Activated effector memory CD4-positive, alpha-beta T cell treated with anti-CD3 and anti-CD28 coated beads, Interleukin-2, amount 50 U/mL, for 16 hours (primary cell): ENCODE measurements at regions not wholly inside any gene's neighbourhood (a gene's known extent, or its start where the extent isn't known, plus 50 kb on each side); places are given as distances from the start of the nearest gene placed in this dataset.
"Not testable (repeated sequence)": the region's sequence is repeated elsewhere in the genome, so short reads cannot be mapped to it uniquely, and the experiment has no call there.

Experiments used
- DNase-seq: peaks from one replicate; pipeline ENCODE4 v3.0.0-alpha.2; 2020

- no peak for DNase-seq
These were observed 200.2 kb downstream of the PHLDA1 start for GRCh38 chr12:75831402-75831801.

DNA sequence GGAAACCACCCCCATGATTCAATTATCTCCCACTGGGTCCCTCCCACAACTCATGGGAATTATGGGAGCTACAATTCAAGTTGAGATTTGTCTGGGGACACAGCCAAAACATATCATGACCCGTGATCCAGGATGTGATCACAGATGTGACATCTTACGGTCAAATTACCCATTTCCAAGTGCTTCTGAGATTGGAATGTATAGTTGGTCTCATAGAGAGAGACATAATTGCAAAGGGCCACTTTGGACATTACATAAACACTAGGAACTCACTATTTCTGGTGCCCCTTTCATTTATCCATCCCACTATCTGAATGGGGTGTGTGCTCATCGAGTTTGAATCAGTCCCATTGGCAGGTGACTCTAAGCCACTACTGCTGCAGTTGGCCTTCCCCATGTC lies 204.5 kb downstream of the PHLDA1 start:
- no peak for DNase-seq

GRCh38 chr12:75825686-75826085 lies 205.9 kb downstream of the PHLDA1 start:
- DNase-seq, result no peak

DNA sequence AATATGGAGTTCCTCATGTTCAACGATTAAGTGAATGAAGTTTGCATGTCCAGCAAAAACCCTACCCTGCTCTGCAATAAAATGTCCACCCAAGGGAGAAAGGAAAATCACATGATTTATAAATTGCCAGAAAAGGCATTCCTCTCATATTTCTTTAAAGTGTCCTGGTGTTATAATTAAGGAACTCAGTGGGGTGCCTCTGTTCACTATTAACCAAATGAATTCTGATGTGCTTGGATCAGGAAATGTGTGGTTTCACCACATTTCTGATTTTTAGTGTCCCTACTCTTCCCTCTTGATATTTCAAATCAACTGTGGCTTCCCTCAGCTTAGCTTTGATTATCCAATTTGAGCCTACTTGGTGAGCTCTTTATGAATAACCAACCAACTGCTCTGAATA lies 208.1 kb downstream of the PHLDA1 start:
- no peak for DNase-seq

GRCh38 chr12:75822416-75822815 lies 209.2 kb downstream of the PHLDA1 start:
- DNase-seq, result no peak

GRCh38 chr12:75820848-75821578 lies 210.6 kb downstream of the PHLDA1 start:
- no peak for DNase-seq

DNA sequence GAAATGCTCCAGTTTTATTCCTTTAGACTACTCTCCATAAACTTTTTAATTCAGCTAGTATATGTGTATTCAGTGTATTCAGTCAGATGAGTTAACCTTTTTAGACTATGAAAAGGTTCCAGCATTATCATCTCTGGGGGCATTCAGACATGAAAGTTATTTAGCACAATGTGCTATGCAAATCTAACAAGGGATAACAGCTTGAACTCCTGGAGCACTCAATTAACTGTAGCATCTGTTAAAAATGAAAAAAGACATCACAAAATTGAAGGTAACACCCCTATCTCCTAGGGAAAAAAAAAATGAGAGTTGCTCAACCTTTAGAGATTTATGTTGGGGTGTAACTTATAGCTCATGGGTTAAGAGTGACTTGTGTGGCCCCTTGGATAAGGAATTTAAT lies 211.5 kb downstream of the PHLDA1 start:
- DNase-seq, result no peak

- no peak for DNase-seq
These were observed 212.1 kb downstream of the PHLDA1 start for GRCh38 chr12:75819512-75819911.

- DNase-seq, result no peak
These were observed 212.7 kb downstream of the PHLDA1 start for GRCh38 chr12:75818863-75819262.

DNA sequence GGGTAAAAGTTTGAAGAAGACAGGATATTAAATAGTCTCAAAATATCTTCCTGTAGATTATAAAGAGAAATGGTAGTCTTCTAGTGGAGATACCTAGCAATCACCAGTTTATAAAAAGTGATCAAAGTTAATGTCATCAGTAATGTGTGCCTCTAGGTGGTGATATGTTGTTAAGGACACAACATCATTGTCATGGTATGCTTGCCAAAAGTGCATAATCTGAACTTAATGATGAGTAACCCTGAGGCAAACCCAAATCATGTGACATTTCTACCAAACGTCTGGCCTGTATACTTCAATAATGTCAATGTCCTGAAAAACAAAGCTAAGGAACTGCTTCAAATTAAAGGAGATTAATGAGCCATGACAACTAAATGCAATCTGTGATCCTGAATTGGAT lies 214.7 kb downstream of the PHLDA1 start:
- no peak for DNase-seq

DNA sequence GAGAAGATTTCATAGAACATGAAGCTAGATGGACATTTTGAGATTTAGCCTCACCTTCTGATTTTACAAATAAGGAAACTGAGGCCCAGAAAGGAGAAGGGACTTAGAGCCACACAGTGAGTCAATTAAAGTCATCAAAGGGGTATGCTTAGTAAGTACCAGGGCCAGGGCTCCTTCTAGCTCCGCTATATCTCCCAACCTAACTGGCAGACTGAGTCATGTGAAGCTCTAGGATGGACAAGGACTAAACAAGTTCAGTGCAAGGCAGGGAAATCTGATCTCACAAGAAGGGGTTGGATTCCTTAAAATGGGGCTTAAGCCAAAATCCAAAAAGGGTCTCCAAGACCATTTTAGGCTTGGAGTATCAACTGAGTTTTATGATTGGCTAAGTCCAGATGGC lies 215.8 kb downstream of the PHLDA1 start:
- no peak for DNase-seq

DNA sequence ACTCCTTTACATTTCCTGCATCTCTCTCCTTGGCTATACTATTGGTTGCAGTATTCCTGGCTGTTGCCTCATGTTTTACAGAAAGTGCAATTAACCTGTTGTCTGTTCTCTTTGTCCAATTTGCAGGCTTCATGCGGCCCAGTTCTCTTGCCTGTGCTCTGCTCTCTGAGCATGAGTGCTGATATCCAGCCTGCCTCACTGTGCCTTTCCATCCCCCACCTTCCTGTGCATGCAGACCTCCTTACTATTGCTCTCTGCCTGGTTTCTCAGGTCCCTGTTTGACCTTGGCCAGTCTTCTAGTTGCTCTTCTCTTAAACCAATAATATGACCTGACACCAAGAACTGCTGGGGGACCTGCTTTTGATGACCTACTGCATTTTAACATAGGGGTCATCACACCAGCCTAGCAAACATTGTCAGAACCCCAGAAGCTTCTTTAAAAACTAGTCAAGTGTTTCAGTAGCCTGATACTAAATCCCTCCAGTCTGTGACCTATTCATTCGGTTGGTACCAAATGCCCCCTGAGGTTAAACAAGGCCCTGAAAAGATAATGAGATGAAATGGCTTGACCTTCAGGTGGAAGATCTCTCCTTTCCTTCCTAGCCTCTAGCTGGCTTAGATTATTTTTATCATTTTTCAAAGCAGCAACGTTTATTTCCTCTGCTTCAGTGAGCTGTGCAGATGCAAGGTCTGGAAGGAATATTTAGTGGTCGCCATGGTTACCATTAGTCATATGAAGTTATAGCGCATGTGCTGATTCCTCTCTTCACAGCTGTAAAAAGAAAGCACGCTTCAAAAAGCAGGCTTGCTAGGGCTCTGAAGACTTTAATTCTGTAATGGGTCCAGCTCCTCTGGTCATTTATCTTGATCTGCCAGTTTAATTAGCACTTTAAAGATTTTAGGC lies 216.5 kb downstream of the PHLDA1 start:
- no peak for DNase-seq

DNA sequence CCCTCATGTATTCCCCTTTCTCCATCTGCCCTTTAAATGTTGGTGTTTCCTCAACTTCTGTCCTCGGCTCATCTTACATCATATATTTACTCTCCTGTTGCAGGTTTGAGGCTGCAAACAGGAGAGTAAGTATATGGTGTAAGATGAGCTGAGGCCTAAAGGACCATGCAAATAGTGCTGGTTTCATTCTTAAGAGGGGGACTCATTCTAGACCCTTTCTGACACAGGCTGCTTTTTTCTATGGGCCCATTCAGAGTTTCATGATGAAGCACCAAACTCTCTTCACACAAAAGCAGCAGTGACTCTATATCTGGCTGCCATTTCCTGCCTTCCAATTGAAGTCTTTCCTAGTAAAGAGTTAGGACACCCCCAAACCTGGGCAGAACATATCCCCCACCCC lies 218.5 kb downstream of the PHLDA1 start:
- no peak for DNase-seq

DNA sequence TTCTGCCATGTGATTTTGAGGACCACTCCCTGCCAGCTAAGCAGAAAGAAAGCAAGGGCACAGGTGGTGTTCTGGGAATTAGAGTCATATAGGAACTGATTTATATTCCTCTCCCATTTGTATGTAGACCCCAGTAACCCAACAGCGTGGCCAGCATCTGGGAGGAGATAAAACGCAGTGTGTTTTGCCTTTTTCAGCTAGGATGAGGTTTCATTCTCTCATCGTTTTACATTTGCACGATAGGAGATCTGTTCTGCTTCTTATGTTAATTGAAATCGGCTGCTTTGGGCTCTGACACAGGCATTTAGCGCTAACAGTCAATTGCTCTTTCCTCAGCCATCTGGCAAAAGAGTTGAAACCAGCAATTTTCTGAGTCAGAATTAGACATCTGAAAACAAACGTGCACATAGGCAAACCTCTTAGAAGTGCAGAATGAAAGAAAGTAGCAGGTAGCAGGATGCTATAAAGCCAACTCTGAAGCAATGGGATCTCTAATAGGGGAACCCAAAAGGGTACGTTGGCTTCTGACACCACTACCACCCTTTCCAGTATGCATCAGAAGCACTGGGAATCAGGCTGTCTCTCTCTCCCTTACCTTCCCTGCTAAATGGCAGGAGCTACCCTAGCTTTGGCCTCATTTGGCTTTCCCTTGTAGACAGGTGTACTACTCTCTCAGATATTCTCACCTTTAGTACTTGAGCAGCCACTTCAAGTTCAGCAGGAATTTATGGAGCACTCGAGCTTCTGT lies 219.1 kb downstream of the PHLDA1 start:
- DNase-seq, result no peak

GRCh38 chr12:75809746-75810145 lies 221.8 kb downstream of the PHLDA1 start:
- DNase-seq, result no peak

DNA sequence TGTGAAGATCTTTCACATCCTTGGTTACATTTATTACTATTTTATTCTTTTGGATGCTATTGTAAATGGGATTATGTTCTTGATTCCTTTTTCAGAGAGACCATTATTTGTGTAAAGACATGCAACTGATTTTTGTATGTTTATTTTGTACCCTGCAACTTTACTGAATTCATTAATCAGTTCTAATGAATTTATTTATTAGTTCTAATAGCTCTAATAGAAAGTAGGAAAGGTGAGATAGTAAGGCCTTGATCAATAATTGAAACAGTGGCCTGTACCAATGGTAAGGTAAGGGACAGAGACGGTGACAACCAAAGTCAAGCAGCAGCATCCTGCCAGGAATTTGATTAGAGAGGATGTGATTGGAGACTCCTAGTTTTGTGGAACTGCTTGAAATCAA lies 224.1 kb downstream of the PHLDA1 start:
- DNase-seq, result no peak

GRCh38 chr12:75805905-75806304 lies 225.7 kb downstream of the PHLDA1 start:
- no peak for DNase-seq

DNA sequence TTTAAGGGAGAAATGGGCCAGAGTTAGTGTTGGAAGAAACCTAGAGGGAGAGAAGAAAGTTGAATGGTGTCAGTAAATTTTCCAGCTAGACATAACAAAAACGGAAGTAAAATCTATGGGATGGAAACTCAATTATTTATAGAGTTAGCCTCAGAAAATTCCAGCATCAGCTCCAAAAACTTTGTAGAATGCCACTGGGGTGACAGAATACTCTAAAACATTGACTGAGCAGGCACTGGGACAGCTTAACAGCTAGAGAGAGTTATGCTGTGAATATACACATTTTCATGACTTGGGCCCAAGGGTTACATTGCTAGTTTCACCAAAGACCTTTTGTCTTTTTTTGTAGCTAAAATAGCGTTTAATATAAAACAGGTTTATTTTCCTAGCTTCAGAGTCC lies 226.3 kb downstream of the PHLDA1 start:
- DNase-seq, result no peak

GRCh38 chr12:75798136-75798926 lies 233.2 kb downstream of the PHLDA1 start:
- DNase-seq, result no peak

- no peak for DNase-seq
These were observed 236.5 kb downstream of the PHLDA1 start for GRCh38 chr12:75795125-75795524.

DNA sequence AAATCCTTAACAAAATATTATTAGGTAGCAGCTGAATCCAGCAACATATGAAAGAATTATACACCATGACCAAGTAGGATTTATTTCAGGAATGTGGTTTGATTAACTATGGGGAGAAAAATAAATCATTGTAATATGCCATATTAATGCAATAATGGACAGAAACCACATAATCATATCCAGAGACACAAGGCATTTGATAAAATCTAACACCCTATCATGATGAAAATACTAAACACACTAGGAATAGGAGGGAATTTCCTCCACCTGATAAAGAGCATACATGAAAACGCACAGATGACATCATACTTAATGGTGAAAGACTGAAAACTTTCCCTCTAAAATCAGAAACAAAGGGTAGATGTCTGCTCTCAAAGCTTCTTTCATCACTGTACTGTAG lies 238.9 kb downstream of the PHLDA1 start:
- DNase-seq, result no peak

DNA sequence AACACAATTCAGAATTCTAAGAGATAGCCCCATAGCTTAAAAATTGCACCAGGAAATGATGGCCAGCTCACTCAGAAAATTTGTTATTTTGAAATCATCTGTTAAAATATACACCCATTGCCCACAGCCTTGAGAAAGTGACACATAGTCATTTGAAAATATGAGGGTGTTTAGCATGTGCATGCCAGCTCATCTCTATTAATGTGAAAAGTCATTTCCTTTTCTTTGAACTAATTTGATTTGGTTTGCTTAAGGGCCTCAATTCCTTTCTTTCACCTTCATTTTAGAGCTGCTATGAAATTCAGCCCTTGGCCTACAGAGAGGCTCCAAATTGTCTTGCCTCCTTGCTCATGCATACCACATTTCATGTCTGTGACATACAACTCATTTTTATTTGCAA lies 241.4 kb downstream of the PHLDA1 start:
- DNase-seq, result no peak

GRCh38 chr12:75787146-75787545 lies 244.4 kb downstream of the PHLDA1 start:
- not testable (repeated sequence) for DNase-seq
